HepG2 (cell line): ENCODE measurements at regions not wholly inside any gene's neighbourhood (a gene's known extent, or its start where the extent isn't known, plus 50 kb on each side); places are given as distances from the start of the nearest gene placed in this dataset.

Source experiments
- ATAC-seq: fragments of 200-7000 bp; cut with Tn5 transposase; 3 replicates; pipeline ENCODE4 v1.9.1; 2020; ENCODE audit warnings: mild to moderate bottlenecking, moderate library complexity
- BruUV-seq: library from RNA; stranded (reverse); fragments of 400-500 nt; replicated peaks from 2 replicates; lab custom pipeline; 2021; lab: Mats Ljungman, UMichigan
- CTCF ChIA-PET: fragments of 300-600 bp; formaldehyde crosslinking; extraction: SDS; loops from one replicate; lab custom pipeline; 2021; ENCODE audit warnings: low total read pairs, inconsistent platforms, low intra/inter-chr PET ratio; lab: Yijun Ruan, JAX
- POLR2A ChIA-PET: fragments of 350-600 bp; sonication (Branson Sonifier 250); formaldehyde crosslinking; loops from one replicate; lab custom pipeline; 2020; ENCODE audit warnings: antibody characterized with exemption, inconsistent platforms; lab: Yijun Ruan, JAX
- DNase-seq: peaks from one replicate; pipeline ENCODE4 v3.0.0-alpha.2; 2015; ENCODE audit warnings: low spot score
- FAIRE-seq: peaks from 3 replicates; lab custom pipeline; 2011; peaks lifted over from hg19 to GRCh38; lab: Jason Lieb, UNC
- H2AFZ ChIP-seq: one replicate; pipeline ENCODE4 v1.6.1; 2011; ENCODE audit warnings: low read length, inconsistent platforms
- H3K27ac ChIP-seq: fragments of 300-600 bp; 3 replicates; pipeline ENCODE4 v1.8.0; 2011; ENCODE audit warnings: mixed run types, mild to moderate bottlenecking, mixed read lengths, low read length, inconsistent platforms; ENCODE audit not compliant: insufficient read depth; ENCODE audit errors: extremely low read length
- H3K27me3 ChIP-seq, 2 experiments: fragments of 200-600 bp in 1 of 2; 2 replicates in 1 of 2; 3 replicates in 1 of 2; pipeline versions ENCODE4 v1.6.0 to v1.8.0; 2011; ENCODE audit warnings: low read length in 2 of 2, mild to moderate bottlenecking in 2 of 2, moderate library complexity in 2 of 2, inconsistent platforms in 1 of 2; ENCODE audit not compliant: insufficient read depth in 2 of 2, control insufficient read depth in 1 of 2
- H3K36me3 ChIP-seq, 2 experiments: fragments of 200-600 bp in 1 of 2; replicated peaks in 1 of 2; 2 replicates in 1 of 2; 3 replicates in 1 of 2; pipeline versions ENCODE4 v1.5.1 to v1.8.0; 2011; ENCODE audit warnings: low read length in 2 of 2, inconsistent platforms in 1 of 2; ENCODE audit not compliant: insufficient read depth in 2 of 2, control insufficient read depth in 1 of 2
- H3K4me1 ChIP-seq: 2 replicates; pipeline ENCODE4 v1.5.1; 2012; ENCODE audit warnings: low read length, inconsistent platforms; ENCODE audit not compliant: insufficient read depth
- H3K4me2 ChIP-seq: 2 replicates; pipeline ENCODE4 v1.6.0; 2011; ENCODE audit warnings: low read depth, low read length, inconsistent platforms
- H3K4me3 ChIP-seq, 3 experiments: fragments of 200-600 bp in 1 of 3; sonication (generic), shearing (Covaris generic) in 1 of 3; replicated peaks in 1 of 3; 2 replicates each; pipeline ENCODE4 v1.5.1; 2011 to 2016; ENCODE audit warnings: low read length in 3 of 3, inconsistent platforms in 2 of 3, low read depth in 2 of 3, mild to moderate bottlenecking in 2 of 3, control low read depth in 1 of 3, mixed read lengths in 1 of 3; ENCODE audit not compliant: insufficient read depth in 1 of 3
- H3K79me2 ChIP-seq: one replicate; pipeline ENCODE4 v1.6.1; 2011; ENCODE audit warnings: low read length, inconsistent platforms; ENCODE audit not compliant: insufficient read depth
- H3K9ac ChIP-seq: 2 replicates; pipeline ENCODE4 v1.6.0; 2011; ENCODE audit warnings: mild to moderate bottlenecking, low read depth, low read length, inconsistent platforms; ENCODE audit not compliant: insufficient read depth
- H3K9me3 ChIP-seq: 2 replicates; pipeline ENCODE4 v1.5.1; 2012; ENCODE audit warnings: mild to moderate bottlenecking, low read length
- H4K20me1 ChIP-seq: 2 replicates; pipeline ENCODE4 v1.6.0; 2011; ENCODE audit warnings: inconsistent platforms, mild to moderate bottlenecking, low read length, moderate library complexity; ENCODE audit not compliant: insufficient read depth
- KLF9 ChIP-seq: IDR thresholded peaks from 2 replicates; pipeline ENCODE4 v1.6.1; 2016; ENCODE audit warnings: low read depth
- ONECUT2 ChIP-seq: sonication (generic); formaldehyde crosslinking; IDR thresholded peaks from 2 replicates; pipeline ENCODE4 v1.4.0; 2020; ENCODE audit warnings: missing genetic modification reagents
- ZNF335 ChIP-seq: sonication (generic); formaldehyde crosslinking; IDR thresholded peaks from 2 replicates; pipeline ENCODE4 v1.4.0; 2020; ENCODE audit warnings: missing genetic modification reagents
- ZNF337 ChIP-seq: sonication (generic); formaldehyde crosslinking; IDR thresholded peaks from 2 replicates; pipeline ENCODE4 v1.5.1; 2020; ENCODE audit warnings: missing genetic modification reagents, low read depth, mild to moderate bottlenecking, borderline replicate concordance
- ZNF33A ChIP-seq: sonication (generic); formaldehyde crosslinking; IDR thresholded peaks from 2 replicates; pipeline ENCODE4 v1.5.1; 2020; ENCODE audit warnings: missing genetic modification reagents, mild to moderate bottlenecking, moderate library complexity, borderline replicate concordance
- ZNF350 ChIP-seq: sonication (generic); formaldehyde crosslinking; IDR thresholded peaks from 2 replicates; pipeline ENCODE4 v1.4.0; 2020; ENCODE audit warnings: mild to moderate bottlenecking, low read depth, missing genetic modification reagents, borderline replicate concordance
- ZNF713 ChIP-seq: sonication (generic); formaldehyde crosslinking; IDR thresholded peaks from 2 replicates; pipeline ENCODE4 v1.4.0; 2020; ENCODE audit warnings: mild to moderate bottlenecking, missing genetic modification reagents
- WGBS: methylation state at CpG from one replicate; pipeline ENCODE4 v1.1.6; 2017; ENCODE audit warnings: low lambda C conversion rate; 5-methylcytosine and 5-hydroxymethylcytosine counted together
- in situ Hi-C: cut with HindIII; loops from 2 replicates; pipeline ENCODE4 v1.10.0; 2017; ENCODE audit warnings: low pct_unique_long_range_greater_than_20kb; ENCODE audit not compliant: extremely low pct_ligation_motif_present
- intact Hi-C: fragments of 100-400 bp; cut with micrococcal nuclease; formaldehyde crosslinking; loops from one replicate; pipeline ENCODE4 v1.10.0; 2022; ENCODE audit not compliant: unreplicated experiment
- TF ChIP-seq, protein P1 (sequence below): sonication (generic); formaldehyde crosslinking; IDR thresholded peaks from 2 replicates; pipeline ENCODE4 v1.4.0; 2020; ENCODE audit warnings: missing genetic modification reagents
- TF ChIP-seq, protein P2 (sequence below), 2 experiments: sonication (generic) in 1 of 2; formaldehyde crosslinking in 1 of 2; IDR thresholded peaks; 2 replicates each; pipeline versions ENCODE4 v1.4.0 to v1.6.1; 2018 to 2020; ENCODE audit warnings: missing genetic modification reagents in 2 of 2, borderline replicate concordance in 1 of 2, low read depth in 1 of 2, mild to moderate bottlenecking in 1 of 2, missing biosample characterization in 1 of 2
- TF ChIP-seq, protein P3 (sequence below): sonication (generic); formaldehyde crosslinking; IDR thresholded peaks from 2 replicates; pipeline ENCODE4 v1.4.0; 2020; ENCODE audit warnings: missing genetic modification reagents
- TF ChIP-seq, protein P4 (sequence below): sonication (generic); formaldehyde crosslinking; IDR thresholded peaks from 2 replicates; pipeline ENCODE4 v1.8.0; 2022; ENCODE audit warnings: mild to moderate bottlenecking, missing genetic modification reagents, moderate library complexity
- TF ChIP-seq, protein P5 (sequence below): sonication (generic); formaldehyde crosslinking; IDR thresholded peaks from 2 replicates; pipeline ENCODE4 v1.5.0; 2020; ENCODE audit warnings: missing genetic modification reagents, mild to moderate bottlenecking, borderline replicate concordance
- TF ChIP-seq, protein P6 (sequence below): sonication (generic); formaldehyde crosslinking; conservative IDR thresholded peaks from 2 replicates; pipeline ENCODE4 v1.4.0; 2020; ENCODE audit warnings: missing genetic modification reagents

DNA sequence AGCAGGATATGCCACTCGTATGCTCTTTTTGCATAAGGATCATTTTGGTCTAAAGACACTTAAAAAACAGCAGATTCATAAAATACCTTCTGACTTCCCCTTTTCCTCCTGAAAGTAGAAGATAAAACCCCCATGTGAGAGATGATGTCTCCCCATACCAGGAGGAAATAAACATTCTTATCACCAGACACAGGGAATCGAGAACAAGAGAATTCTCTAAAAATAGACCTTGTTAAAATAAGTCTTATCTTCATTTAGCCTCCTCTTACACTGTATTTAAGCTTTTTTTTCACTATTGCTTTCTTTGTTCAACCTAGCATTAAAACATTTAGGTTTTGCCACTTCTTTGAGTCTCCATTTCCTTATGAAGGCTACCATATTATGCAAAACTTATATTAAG lies 709.3 kb downstream of the KCNT2 start:
- POLR2A ChIA-PET: no interaction called here
- FAIRE-seq: no peak

More for the DNA sequence above, 709.3 kb downstream of the KCNT2 start:
- TF ChIP-seq ZNF337 (CRISPR knock-in tag): no peak
- no peak for TF ChIP-seq ZNF350 (CRISPR knock-in tag)
- no peak for TF ChIP-seq ZNF335 (CRISPR knock-in tag)
- TF ChIP-seq ONECUT2 (CRISPR knock-in tag): no peak
- TF ChIP-seq KLF9: no peak
- TF ChIP-seq, protein P1, sequence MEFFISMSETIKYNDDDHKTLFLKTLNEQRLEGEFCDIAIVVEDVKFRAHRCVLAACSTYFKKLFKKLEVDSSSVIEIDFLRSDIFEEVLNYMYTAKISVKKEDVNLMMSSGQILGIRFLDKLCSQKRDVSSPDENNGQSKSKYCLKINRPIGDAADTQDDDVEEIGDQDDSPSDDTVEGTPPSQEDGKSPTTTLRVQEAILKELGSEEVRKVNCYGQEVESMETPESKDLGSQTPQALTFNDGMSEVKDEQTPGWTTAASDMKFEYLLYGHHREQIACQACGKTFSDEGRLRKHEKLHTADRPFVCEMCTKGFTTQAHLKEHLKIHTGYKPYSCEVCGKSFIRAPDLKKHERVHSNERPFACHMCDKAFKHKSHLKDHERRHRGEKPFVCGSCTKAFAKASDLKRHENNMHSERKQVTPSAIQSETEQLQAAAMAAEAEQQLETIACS: no peak
- TF ChIP-seq, protein P2, sequence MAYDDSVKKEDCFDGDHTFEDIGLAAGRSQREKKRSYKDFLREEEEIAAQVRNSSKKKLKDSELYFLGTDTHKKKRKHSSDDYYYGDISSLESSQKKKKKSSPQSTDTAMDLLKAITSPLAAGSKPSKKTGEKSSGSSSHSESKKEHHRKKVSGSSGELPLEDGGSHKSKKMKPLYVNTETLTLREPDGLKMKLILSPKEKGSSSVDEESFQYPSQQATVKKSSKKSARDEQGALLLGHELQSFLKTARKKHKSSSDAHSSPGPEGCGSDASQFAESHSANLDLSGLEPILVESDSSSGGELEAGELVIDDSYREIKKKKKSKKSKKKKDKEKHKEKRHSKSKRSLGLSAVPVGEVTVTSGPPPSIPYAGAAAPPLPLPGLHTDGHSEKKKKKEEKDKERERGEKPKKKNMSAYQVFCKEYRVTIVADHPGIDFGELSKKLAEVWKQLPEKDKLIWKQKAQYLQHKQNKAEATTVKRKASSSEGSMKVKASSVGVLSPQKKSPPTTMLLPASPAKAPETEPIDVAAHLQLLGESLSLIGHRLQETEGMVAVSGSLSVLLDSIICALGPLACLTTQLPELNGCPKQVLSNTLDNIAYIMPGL (CRISPR knock-in tag; IDR thresholded peaks at IDR 0.05; ENCODE audit: borderline replicate concordance in 1 of 2, low read depth in 1 of 2): no peak
- TF ChIP-seq ZNF33A (CRISPR knock-in tag): no peak
- TF ChIP-seq, protein P3, sequence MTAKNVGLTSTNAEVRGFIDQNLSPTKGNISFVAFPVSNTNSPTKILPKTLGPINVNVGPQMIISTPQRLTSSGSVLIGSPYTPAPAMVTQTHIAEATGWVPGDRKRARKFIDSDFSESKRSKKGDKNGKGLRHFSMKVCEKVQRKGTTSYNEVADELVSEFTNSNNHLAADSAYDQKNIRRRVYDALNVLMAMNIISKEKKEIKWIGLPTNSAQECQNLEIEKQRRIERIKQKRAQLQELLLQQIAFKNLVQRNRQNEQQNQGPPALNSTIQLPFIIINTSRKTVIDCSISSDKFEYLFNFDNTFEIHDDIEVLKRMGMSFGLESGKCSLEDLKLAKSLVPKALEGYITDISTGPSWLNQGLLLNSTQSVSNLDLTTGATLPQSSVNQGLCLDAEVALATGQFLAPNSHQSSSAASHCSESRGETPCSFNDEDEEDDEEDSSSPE (CRISPR knock-in tag): no peak
- TF ChIP-seq, protein P4, sequence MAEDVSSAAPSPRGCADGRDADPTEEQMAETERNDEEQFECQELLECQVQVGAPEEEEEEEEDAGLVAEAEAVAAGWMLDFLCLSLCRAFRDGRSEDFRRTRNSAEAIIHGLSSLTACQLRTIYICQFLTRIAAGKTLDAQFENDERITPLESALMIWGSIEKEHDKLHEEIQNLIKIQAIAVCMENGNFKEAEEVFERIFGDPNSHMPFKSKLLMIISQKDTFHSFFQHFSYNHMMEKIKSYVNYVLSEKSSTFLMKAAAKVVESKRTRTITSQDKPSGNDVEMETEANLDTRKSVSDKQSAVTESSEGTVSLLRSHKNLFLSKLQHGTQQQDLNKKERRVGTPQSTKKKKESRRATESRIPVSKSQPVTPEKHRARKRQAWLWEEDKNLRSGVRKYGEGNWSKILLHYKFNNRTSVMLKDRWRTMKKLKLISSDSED (CRISPR knock-in tag): no peak
- TF ChIP-seq, protein P5, sequence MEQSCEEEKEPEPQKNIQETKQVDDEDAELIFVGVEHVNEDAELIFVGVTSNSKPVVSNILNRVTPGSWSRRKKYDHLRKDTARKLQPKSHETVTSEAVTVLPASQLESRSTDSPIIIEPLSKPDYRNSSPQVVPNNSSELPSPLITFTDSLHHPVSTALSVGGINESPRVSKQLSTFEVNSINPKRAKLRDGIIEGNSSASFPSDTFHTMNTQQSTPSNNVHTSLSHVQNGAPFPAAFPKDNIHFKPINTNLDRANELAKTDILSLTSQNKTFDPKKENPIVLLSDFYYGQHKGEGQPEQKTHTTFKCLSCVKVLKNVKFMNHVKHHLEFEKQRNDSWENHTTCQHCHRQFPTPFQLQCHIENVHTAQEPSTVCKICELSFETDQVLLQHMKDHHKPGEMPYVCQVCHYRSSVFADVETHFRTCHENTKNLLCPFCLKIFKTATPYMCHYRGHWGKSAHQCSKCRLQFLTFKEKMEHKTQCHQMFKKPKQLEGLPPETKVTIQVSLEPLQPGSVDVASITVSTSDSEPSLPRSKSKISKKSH: no peak
- TF ChIP-seq ZNF713 (CRISPR knock-in tag): no peak
- TF ChIP-seq, protein P6, sequence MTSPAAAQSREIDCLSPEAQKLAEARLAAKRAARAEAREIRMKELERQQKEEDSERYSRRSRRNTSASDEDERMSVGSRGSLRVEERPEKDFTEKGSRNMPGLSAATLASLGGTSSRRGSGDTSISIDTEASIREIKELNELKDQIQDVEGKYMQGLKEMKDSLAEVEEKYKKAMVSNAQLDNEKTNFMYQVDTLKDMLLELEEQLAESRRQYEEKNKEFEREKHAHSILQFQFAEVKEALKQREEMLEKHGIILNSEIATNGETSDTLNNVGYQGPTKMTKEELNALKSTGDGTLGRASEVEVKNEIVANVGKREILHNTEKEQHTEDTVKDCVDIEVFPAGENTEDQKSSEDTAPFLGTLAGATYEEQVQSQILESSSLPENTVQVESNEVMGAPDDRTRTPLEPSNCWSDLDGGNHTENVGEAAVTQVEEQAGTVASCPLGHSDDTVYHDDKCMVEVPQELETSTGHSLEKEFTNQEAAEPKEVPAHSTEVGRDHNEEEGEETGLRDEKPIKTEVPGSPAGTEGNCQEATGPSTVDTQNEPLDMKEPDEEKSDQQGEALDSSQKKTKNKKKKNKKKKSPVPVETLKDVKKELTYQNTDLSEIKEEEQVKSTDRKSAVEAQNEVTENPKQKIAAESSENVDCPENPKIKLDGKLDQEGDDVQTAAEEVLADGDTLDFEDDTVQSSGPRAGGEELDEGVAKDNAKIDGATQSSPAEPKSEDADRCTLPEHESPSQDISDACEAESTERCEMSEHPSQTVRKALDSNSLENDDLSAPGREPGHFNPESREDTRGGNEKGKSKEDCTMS (CRISPR knock-in tag): no peak
- DNase-seq: no peak
- BruUV-seq: no TSS peak
- Histone ChIP-seq H3K4me3 (no peak overlapping the region), H2AFZ (no peak overlapping the region), H3K27ac (no peak overlapping the region), H3K79me2 (no peaks in the 10 kb centered on the region), H4K20me1 (no peaks in the 10 kb centered on the region), H3K4me1 (no peaks in the 10 kb centered on the region), H3K9me3 (no peaks in the 10 kb centered on the region), H3K9ac (no peak overlapping the region), H3K4me2 (no peak overlapping the region), H3K27me3 (no peaks in the 10 kb centered on the region), H3K36me3 (no peaks in the 10 kb centered on the region)
- no peak for ATAC-seq
- CTCF ChIA-PET: no interaction called here
- WGBS: 2% methylated on average over 2 of the region's 2 CpGs
- in situ Hi-C loops (no loop called here), intact Hi-C loops (no loop called here)
